COLO829 (cell line): ENCODE measurements at regions not wholly inside any gene's neighbourhood (a gene's known extent, or its start where the extent isn't known, plus 50 kb on each side); places are given as distances from the start of the nearest gene placed in this dataset.
"Not testable (repeated sequence)": the region's sequence is repeated elsewhere in the genome, so short reads cannot be mapped to it uniquely, and the experiment has no call there.

Source experiments
- DNase-seq: peaks from one replicate; pipeline ENCODE4 v3.0.0; 2012; ENCODE audit warnings: low spot score

GRCh38 chr9:109665736-109666135 lies 114.3 kb upstream of the PALM2AKAP2 start:
- DNase-seq = not testable (repeated sequence)

- DNase-seq = no peak
These were observed 98.7 kb upstream of the PALM2AKAP2 start for GRCh38 chr9:109681301-109681700.

DNA sequence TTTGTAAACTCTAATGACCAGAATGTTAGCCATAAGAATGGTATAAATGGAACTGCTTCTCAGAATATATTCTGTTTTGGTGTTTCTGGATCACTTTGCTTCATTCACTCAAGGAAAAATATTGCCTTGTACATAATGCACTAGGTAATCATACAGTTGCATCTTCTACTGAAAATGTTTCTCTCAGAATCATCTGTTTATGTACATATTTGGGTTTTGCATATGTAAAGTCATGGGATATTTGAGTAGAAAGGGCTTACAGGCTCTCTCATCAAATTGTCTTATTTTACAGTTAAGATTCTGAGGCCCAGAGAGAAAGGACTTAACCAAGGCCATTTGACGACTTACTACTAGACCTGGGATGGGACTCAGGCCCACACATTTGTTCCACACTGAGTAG lies 97.8 kb upstream of the PALM2AKAP2 start:
- no peak for DNase-seq

- DNase-seq = no peak
These were observed 96.5 kb upstream of the PALM2AKAP2 start for GRCh38 chr9:109683521-109683920.

DNA sequence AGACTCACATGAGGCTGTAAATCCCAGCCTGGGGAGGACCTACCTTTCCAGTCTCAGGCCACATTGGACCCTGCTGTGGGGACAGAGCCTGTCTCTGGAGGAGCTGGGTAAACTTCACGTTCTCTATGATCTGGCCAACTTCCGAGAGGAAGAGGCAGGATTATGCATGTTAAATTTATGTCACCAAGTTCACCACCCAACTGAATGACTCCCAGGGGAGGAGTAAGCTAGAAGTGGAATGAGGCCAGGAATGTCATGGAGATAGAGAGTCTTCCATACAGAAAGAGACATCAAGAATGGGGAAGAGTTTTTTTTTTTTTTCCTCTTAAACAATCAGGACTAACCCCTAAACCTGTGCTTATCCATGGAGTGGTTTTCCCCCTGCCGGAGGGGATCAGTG lies 90.3 kb upstream of the PALM2AKAP2 start:
- no peak for DNase-seq

DNA sequence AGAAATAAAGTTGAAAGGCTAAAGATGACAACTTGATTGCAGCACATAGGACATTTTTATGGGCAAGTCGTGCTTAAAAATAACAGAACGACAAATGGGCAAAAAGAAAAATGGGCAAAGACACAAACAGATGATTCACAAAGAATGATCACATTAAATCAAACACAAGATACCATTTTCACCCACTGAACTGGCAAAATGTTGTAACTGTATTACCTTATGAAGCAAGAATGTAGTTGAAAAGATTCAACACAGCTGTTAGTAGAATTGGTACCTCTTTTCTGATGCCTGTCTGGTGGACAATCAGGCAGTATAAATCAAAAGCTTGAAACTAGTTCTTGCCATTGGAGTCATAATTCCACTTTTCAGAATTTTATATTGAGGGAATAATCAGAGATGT lies 81.0 kb upstream of the PALM2AKAP2 start:
- no peak for DNase-seq

DNA sequence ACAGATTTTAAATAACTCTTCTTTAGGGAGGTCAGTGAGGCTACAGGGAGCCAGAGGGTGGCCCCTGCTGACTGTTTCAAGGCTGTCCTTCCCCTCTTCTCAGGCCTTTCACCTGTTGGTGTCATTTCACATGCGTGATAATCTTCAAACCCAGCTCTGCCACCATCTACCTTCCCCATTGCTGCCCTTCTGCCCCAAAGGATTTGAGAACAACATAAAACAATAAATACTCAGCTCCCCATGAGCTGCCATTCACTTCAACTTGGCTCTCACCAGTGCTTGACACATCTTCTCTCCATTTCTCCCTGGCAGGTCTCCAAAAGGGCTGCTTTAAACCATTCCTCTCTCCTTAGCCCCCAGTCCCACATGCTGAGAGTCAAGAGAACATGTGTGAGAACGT lies 75.5 kb upstream of the PALM2AKAP2 start:
- no peak for DNase-seq

- no peak for DNase-seq
These were observed 74.5 kb upstream of the PALM2AKAP2 start for GRCh38 chr9:109705515-109705914.

GRCh38 chr9:109707355-109707754 lies 72.6 kb upstream of the PALM2AKAP2 start:
- DNase-seq = no peak

DNA sequence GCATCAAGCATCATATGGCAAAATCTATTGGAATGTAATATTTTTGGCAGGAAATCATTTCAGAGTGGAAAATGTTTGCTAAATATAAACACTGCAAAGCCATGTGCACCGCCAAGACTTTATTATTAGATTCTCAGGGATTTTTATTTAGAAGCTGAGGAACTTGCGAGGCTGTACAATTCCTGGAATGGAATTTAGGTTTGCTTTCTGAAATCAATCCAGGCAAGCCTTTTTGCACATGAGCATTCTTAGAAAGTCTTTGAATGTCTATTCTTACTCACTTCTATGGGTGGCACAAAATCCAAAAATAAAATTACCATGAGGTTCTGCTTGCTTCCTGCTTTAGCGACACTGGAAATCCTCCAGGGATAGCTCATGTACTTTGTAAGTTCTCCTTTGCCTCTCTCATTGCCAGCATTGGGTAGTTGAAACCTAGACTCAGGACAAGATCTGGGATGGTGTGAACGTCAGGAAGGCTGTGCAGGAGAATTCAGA lies 71.5 kb upstream of the PALM2AKAP2 start:
- DNase-seq = no peak

- no peak for DNase-seq
These were observed 70.1 kb upstream of the PALM2AKAP2 start for GRCh38 chr9:109709866-109710265.

DNA sequence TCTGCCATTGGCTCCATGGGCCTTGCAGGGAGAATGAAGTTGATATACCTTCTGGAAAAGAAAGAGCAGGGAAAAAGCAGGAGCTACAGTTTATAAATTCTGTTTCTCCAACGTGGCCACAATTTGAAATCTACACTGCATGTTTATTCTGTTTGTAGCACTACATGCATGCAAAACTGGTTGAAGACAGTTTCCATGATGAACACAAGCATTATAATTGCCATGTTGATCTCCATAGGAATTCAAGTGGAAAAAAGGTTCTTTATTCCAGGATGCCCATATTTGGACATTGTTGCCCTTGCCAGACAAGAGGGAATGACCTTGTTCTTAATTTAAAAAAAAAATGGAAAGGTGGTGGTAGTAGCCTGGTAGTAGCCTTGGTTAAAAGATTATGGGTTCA lies 69.2 kb upstream of the PALM2AKAP2 start:
- no peak for DNase-seq

DNA sequence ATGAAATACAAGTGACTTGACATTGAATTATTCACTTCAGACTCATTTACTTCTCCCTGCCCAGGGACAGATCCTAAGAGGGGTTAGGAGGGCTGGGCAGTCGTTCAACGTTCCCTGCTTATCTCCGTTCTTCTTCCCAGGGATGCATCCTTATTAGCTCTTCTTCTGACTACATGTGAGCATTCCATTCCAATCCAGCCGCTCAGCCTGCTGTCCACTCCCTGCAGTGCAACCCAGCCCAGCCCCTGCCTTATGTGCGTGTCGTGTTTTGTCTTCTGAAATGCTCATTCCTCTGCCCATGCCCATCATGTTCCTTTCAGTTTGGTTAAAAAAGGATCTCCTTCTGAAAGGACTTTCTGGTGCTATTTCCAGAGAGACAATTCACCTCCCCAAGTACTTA lies 64.7 kb upstream of the PALM2AKAP2 start:
- no peak for DNase-seq

GRCh38 chr9:109716631-109717030 lies 63.4 kb upstream of the PALM2AKAP2 start:
- no peak for DNase-seq

DNA sequence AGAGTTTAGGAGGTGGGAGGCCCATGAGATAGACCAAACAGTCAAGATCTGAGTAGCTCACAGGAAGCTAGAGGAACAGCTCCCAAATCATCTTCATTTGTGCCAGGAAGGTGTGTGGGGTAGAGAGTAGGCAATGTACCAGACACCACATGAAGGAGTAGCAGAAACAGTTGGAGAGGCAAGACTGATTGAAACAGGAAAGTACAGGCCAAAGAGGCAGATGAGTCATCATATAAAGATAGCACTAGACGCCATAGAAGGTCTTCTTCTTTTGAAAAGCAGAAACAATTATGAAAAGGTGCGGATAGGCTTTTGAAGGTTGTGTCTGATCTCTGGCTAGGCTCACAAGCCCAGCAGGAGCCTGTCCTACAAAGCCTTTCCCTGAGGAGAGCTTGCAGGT lies 62.7 kb upstream of the PALM2AKAP2 start:
- DNase-seq = peak; percentile 24

DNA sequence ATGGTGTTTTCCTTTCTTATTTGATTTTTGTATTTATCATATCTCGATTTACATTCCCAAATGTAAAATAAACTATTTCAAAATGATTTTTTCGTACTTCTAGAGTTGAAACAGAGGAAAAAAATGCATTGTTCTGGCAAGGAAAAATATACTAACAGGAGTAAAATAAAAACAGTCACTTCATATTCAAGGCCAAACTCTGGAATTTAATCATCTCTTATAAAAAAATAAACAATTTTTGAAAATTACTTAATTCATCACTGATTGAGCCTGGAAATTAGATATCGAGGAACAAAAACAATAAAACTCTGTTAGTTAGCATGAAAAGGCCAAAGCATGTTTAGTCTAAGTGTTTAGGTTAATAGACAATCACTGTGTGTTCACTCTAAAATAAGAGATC lies 61.1 kb upstream of the PALM2AKAP2 start:
- DNase-seq = no peak

DNA sequence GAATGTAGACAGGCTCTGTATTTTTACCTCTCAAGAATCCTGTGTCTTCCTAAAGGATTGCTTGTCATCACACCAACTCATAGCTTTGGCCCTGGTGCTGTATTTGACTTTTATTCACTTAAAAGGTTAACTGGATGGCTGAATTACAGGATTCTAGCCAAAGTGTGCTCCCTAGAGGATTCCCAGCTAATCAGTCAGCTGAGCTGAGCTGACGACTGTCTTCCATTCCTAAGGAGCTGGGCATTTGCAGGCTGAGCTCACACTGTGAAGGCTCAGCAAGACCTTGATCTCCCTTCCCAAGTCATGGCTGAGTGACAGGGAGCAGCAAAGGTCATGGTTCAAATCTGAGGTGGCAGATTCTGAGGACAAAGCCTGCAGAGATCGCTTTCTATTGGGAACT lies 59.0 kb upstream of the PALM2AKAP2 start:
- DNase-seq = peak; percentile 50

- no peak for DNase-seq
These were observed 58.0 kb upstream of the PALM2AKAP2 start for GRCh38 chr9:109722007-109722406.

- no peak for DNase-seq
These were observed 56.2 kb upstream of the PALM2AKAP2 start for GRCh38 chr9:109723781-109724180.

DNA sequence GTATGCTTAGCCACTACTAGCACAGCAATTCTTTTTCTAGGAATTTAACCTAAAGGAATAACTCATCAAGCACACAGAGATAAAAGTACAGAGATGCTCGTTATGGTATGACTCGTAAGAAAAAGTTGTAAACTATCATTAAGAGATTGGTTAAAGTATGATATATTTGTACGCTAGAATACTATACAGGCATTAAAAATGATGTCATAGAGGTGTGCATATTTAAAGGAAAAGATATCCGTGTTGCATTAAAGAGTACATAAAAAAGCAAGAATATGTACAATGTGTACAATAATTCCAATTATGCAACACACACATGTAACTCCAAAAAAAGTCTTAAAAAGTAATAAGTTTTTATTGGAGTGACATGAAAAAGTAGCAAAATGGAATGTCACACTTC lies 54.5 kb upstream of the PALM2AKAP2 start:
- no peak for DNase-seq

- DNase-seq = no peak
These were observed 53.9 kb upstream of the PALM2AKAP2 start for GRCh38 chr9:109726119-109726518.

GRCh38 chr9:109728686-109729300 lies 51.2 kb upstream of the PALM2AKAP2 start:
- DNase-seq = no peak

DNA sequence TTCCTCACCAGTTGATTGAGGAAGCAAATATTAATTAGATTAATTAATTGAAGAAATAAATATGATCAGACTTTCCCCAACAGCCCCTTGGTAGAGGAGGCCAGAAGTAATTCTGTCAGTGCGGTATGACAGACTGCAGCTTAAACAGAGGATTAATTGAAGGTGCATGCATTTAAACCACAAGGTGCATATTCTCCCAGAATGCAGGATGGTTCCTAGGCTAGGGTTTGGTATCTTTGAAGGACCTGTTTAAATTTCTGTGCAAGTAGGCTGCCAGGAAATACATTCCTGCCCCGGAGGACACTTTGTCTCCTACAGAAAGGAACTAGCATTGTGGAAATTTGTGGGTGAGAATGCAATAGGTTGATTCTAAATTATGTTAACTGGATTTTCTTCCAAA lies 50.5 kb upstream of the PALM2AKAP2 start:
- no peak for DNase-seq
